ENCODE measurements at regions not wholly inside any gene's neighbourhood (a gene's known extent, or its start where the extent isn't known, plus 50 kb on each side); places are given as distances from the start of the nearest gene placed in this dataset.

DNA sequence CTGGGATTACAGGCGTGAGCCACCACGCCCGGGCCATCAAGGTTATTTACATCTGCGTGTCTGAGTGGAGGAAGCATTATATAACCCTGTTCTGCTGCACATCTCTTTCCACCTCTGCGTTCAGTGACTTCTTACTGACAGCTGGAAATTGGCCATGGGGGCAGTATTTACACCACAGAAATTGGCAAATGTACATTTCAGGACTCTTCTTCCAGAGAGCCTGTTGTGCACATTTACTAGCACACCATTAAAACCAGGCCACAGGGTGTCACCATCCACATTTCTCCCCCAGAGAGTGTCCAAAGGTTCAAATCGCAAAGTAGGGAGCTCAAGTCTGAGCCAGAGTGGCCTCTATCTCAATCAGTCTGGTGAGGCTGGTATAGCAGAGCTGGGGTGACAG lies 62.9 kb upstream of the SNX9 start:
- Histone ChIP-seq H3K27ac (ENCODE audit: insufficient read length, low read depth, low read length) (no peak overlapping the region), H2BK120ac (ENCODE audit: low read depth, low read length, poor library complexity, severe bottlenecking) (no peak overlapping the region), H3K27me3 (ENCODE audit: insufficient read depth, low read length) (no peaks in the 10 kb centered on the region), H3K4ac (ENCODE audit: low read depth, low read length) (no peak overlapping the region), H3K79me2 (ENCODE audit: insufficient read depth, low read length) (no peaks in the 10 kb centered on the region), H4K20me1 (ENCODE audit: control insufficient read depth, insufficient read depth, insufficient read length) (no peaks in the 10 kb centered on the region), H2BK15ac (ENCODE audit: low read depth, low read length) (no peak overlapping the region), H3K79me1 (ENCODE audit: insufficient read depth, low read depth, low read length, poor library complexity, severe bottlenecking) (no peaks in the 10 kb centered on the region), H3K4me1 (ENCODE audit: insufficient read depth, low read length) (peaks cover 21% of the 10 kb centered on the region), H3K56ac (ENCODE audit: insufficient read length, low read depth, low read length) (no peak overlapping the region), H3K18ac (ENCODE audit: insufficient read length, low read depth, low read length) (no peak overlapping the region), H3K14ac (ENCODE audit: insufficient read depth, low read length) (no peak overlapping the region), H4K8ac (replicated peaks; ENCODE audit: insufficient read length, low read depth, low read length) (no peak overlapping the region), H2BK20ac (ENCODE audit: low read depth, low read length, poor library complexity, severe bottlenecking) (no peak overlapping the region), H4K5ac (ENCODE audit: insufficient read length, low read depth, low read length) (no peak overlapping the region), H3T11ph (ENCODE audit: low read length) (no peak overlapping the region), H2BK5ac (ENCODE audit: insufficient read length, low read length) (no peak overlapping the region), H2BK12ac (ENCODE audit: insufficient read length, low read depth, low read length) (no peak overlapping the region), H3K9me3 (ENCODE audit: control insufficient read depth, low read depth, low read length) (no peaks in the 10 kb centered on the region), H3K23ac (ENCODE audit: insufficient read length, low read depth, low read length) (no peak overlapping the region), H3K23me2 (ENCODE audit: insufficient read length, low read depth, low read length, poor library complexity, severe bottlenecking) (no peaks in the 10 kb centered on the region), H3K4me2 (ENCODE audit: insufficient read depth, insufficient read length, low read length) (no peak overlapping the region), H2AK5ac (ENCODE audit: insufficient read length, low read length) (no peak overlapping the region), H2AFZ (ENCODE audit: low read length) (no peak overlapping the region), H4K91ac (ENCODE audit: insufficient read length, low read depth, low read length) (no peak overlapping the region), H3K9ac (ENCODE audit: extremely low read depth, insufficient read length, low read length) (no peak overlapping the region)
- Mint-ChIP-seq H3K4me3 (no peak overlapping the region), H3K9me3 (no peaks in the 10 kb centered on the region; a peak in 1 of 5 replicates), H3K4me1 (peaks cover 53 to 60% of the 10 kb centered on the region in 2 experiments), H3K27me3 (ENCODE audit: low read depth) (peaks cover 28% of the 10 kb centered on the region), H3K36me3 (ENCODE audit: insufficient read depth in 1 of 3, low read depth in 3 of 3) (peaks cover 0 to 3% (median 0%) of the 10 kb centered on the region in 3 experiments; a peak in 1 of 7 replicates), H3K27ac (no peak overlapping the region)
- no CpG with 5 or more reads among the region's 6 CpGs for WGBS (ENCODE audit: extremely low coverage, insufficient read length, low lambda C conversion rate)
- DNase-seq, result no peak
- TF ChIP-seq, protein P1, sequence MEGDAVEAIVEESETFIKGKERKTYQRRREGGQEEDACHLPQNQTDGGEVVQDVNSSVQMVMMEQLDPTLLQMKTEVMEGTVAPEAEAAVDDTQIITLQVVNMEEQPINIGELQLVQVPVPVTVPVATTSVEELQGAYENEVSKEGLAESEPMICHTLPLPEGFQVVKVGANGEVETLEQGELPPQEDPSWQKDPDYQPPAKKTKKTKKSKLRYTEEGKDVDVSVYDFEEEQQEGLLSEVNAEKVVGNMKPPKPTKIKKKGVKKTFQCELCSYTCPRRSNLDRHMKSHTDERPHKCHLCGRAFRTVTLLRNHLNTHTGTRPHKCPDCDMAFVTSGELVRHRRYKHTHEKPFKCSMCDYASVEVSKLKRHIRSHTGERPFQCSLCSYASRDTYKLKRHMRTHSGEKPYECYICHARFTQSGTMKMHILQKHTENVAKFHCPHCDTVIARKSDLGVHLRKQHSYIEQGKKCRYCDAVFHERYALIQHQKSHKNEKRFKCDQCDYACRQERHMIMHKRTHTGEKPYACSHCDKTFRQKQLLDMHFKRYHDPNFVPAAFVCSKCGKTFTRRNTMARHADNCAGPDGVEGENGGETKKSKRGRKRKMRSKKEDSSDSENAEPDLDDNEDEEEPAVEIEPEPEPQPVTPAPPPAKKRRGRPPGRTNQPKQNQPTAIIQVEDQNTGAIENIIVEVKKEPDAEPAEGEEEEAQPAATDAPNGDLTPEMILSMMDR (conservative IDR thresholded peaks at IDR 0.05), result no peak
